Ishikawa (cell line): ENCODE measurements at regions not wholly inside any gene's neighbourhood (a gene's known extent, or its start where the extent isn't known, plus 50 kb on each side); places are given as distances from the start of the nearest gene placed in this dataset.

Source experiments
- CEBPB ChIP-seq: IDR thresholded peaks from 2 replicates; pipeline ENCODE4 v1.6.1; 2012
- CREB1 ChIP-seq: IDR thresholded peaks from 2 replicates; pipeline ENCODE4 v1.6.1; 2012; ENCODE audit warnings: low read depth
- EGR1 ChIP-seq: IDR thresholded peaks from 2 replicates; pipeline ENCODE4 v1.6.1; 2012
- EP300 ChIP-seq: IDR thresholded peaks from 2 replicates; pipeline ENCODE4 v1.6.1; 2012; ENCODE audit warnings: borderline replicate concordance
- FOXM1 ChIP-seq: IDR thresholded peaks from 2 replicates; pipeline ENCODE4 v1.6.1; 2012; ENCODE audit warnings: low read depth, borderline replicate concordance
- MAX ChIP-seq: IDR thresholded peaks from 2 replicates; pipeline ENCODE4 v1.6.1; 2012
- NFIC ChIP-seq: IDR thresholded peaks from 2 replicates; pipeline ENCODE4 v1.6.1; 2012
- RAD21 ChIP-seq: IDR thresholded peaks from 2 replicates; pipeline ENCODE4 v1.6.1; 2012; ENCODE audit warnings: low read depth
- REST ChIP-seq: IDR thresholded peaks from 2 replicates; pipeline ENCODE4 v1.6.1; 2012; ENCODE audit warnings: low read depth, mild to moderate bottlenecking
- TAF1 ChIP-seq: IDR thresholded peaks from 2 replicates; pipeline ENCODE4 v1.6.1; 2012; ENCODE audit warnings: low read depth, mild to moderate bottlenecking
- TCF12 ChIP-seq: IDR thresholded peaks from 2 replicates; pipeline ENCODE4 v1.6.1; 2012; ENCODE audit warnings: low read depth
- TEAD4 ChIP-seq: IDR thresholded peaks from 2 replicates; pipeline ENCODE4 v1.6.1; 2012
- USF1 ChIP-seq: IDR thresholded peaks from 2 replicates; pipeline ENCODE4 v1.6.1; 2012
- YY1 ChIP-seq: IDR thresholded peaks from 2 replicates; pipeline ENCODE4 v1.6.1; 2012; ENCODE audit warnings: low read depth
- ZBTB7A ChIP-seq: IDR thresholded peaks from 2 replicates; pipeline ENCODE4 v1.6.1; 2012; ENCODE audit warnings: low read depth

GRCh38 chr10:57113545-57113944 is 752.5 kb upstream of the ZWINT start:
- no peak for TF ChIP-seq CREB1
- no peak for TF ChIP-seq EP300
- TF ChIP-seq YY1, result no peak
- no peak for TF ChIP-seq CEBPB
- no peak for TF ChIP-seq MAX
- no peak for TF ChIP-seq EGR1
- TF ChIP-seq TAF1, result no peak
- no peak for TF ChIP-seq RAD21
- no peak for TF ChIP-seq ZBTB7A
- no peak for TF ChIP-seq USF1
- no peak for TF ChIP-seq REST
- no peak for TF ChIP-seq TEAD4
- no peak for TF ChIP-seq FOXM1
- no peak for TF ChIP-seq TCF12
- TF ChIP-seq NFIC, result no peak

GRCh38 chr10:57102236-57102635 is 741.2 kb upstream of the ZWINT start:
- TF ChIP-seq NFIC, result no peak
- TF ChIP-seq CREB1, result no peak
- TF ChIP-seq TAF1, result no peak
- TF ChIP-seq EP300, result no peak
- TF ChIP-seq TEAD4, result no peak
- TF ChIP-seq USF1, result no peak
- no peak for TF ChIP-seq TCF12
- no peak for TF ChIP-seq RAD21
- no peak for TF ChIP-seq YY1
- no peak for TF ChIP-seq CEBPB
- no peak for TF ChIP-seq REST
- TF ChIP-seq MAX, result no peak
- TF ChIP-seq ZBTB7A, result no peak

- TF ChIP-seq TCF12 (no peak), RAD21 (no peak), REST (no peak), YY1 (no peak)
Measured at GRCh38 chr10:57098146-57098545, 737.1 kb upstream of the ZWINT start.

- no peak for TF ChIP-seq FOXM1
Measured at GRCh38 chr10:57096044-57096443, 735.0 kb upstream of the ZWINT start.

GRCh38 chr10:57094965-57095364 is 733.9 kb upstream of the ZWINT start:
- TF ChIP-seq NFIC, result no peak
- no peak for TF ChIP-seq MAX
- TF ChIP-seq ZBTB7A, result no peak
- no peak for TF ChIP-seq TCF12
- TF ChIP-seq CREB1, result no peak
- no peak for TF ChIP-seq CEBPB
- TF ChIP-seq EGR1, result no peak
- TF ChIP-seq USF1, result no peak
